ENCODE measurements at regions not wholly inside any gene's neighbourhood (a gene's known extent, or its start where the extent isn't known, plus 50 kb on each side); places are given as distances from the start of the nearest gene placed in this dataset.

- DNase-seq (ENCODE audit: low read depth, low spot score) (no peak), ATAC-seq (peak; percentile 72; the same call in 1 of the 2 replicates)
- CTCF ChIA-PET, result interaction anchor here (0.9 to 1.8 kb wide), 5 partner anchors 8 to 80 kb away, joined by 3 to 6 read pairs (median 4); no protein-coding TSS in a partner anchor
- H2AFZ ChIP-seq (ENCODE audit: low read depth, low read length, poor library complexity, severe bottlenecking), result peak overlapping the region; percentile 55
- H3K9me3 ChIP-seq (ENCODE audit: control insufficient read depth in 1 of 2, insufficient read depth in 1 of 2, low read depth in 1 of 2, low read length in 2 of 2), result no peaks in the 10 kb centered on the region; a peak in 1 of 4 replicates
- TF ChIP-seq CTCF (IDR thresholded peaks at IDR 0.05 in 2 of 3, conservative IDR thresholded peaks at IDR 0.05 in 1 of 3; ENCODE audit: borderline replicate concordance in 1 of 3, insufficient read depth in 1 of 3, low read depth in 2 of 3, low read length in 2 of 3), result peak in 2 of 3 experiments; percentile 33 to 34; a peak in 3 of 6 replicates
- no peak for TF ChIP-seq MAX (IDR thresholded peaks at IDR 0.05)
- no peak for TF ChIP-seq CEBPB (IDR thresholded peaks at IDR 0.05; ENCODE audit: low read depth)
- H4K20me1 ChIP-seq (ENCODE audit: insufficient read depth), result no peaks in the 10 kb centered on the region
- intact Hi-C loops (cut with micrococcal nuclease), result no loop called here
- POLR2A ChIA-PET, result no interaction called here
- no peaks in the 10 kb centered on the region for H3K27me3 ChIP-seq (ENCODE audit: insufficient read depth, low read length)
- H3K4me3 ChIP-seq (replicated peaks in 1 of 2; ENCODE audit: low read depth in 1 of 2, low read length in 2 of 2), result no peak overlapping the region
- no TSS peak for BruUV-seq (replicated peaks)
- H3K9me2 ChIP-seq (ENCODE audit: insufficient read depth), result no peaks in the 10 kb centered on the region
- no peak overlapping the region for H3K27ac ChIP-seq (ENCODE audit: low read depth, low read length)
- H3K36me3 ChIP-seq (ENCODE audit: control insufficient read depth in 1 of 2, insufficient read depth in 2 of 2, low read length in 2 of 2), result no peaks in the 10 kb centered on the region
- H3K4me1 ChIP-seq (ENCODE audit: control insufficient read depth in 1 of 2, insufficient read depth in 2 of 2, low read length in 2 of 2), result peaks cover 0 to 7% of the 10 kb centered on the region in 2 experiments; a peak in 2 of 4 replicates
- RAD21 ChIA-PET (ENCODE audit: low non-redundant PET in 1 of 2, low total read pairs in 2 of 2, uncharacterized antibody in 2 of 2, unreplicated experiment in 2 of 2), result no interaction called here
- H3K79me2 ChIP-seq (ENCODE audit: insufficient read depth, low read length), result no peaks in the 10 kb centered on the region
- H3K4me2 ChIP-seq (ENCODE audit: low read length), result no peak overlapping the region
- H3K9ac ChIP-seq (ENCODE audit: low read length), result no peak overlapping the region
These were observed 163.0 kb upstream of the TSC22D1 start for GRCh38 chr13:44739120-44739519.

- Histone ChIP-seq H3K27me3 (ENCODE audit: insufficient read depth, low read length) (no peaks in the 10 kb centered on the region), H3K9ac (ENCODE audit: low read length) (no peak overlapping the region), H3K4me2 (ENCODE audit: low read length) (no peak overlapping the region), H3K79me2 (ENCODE audit: insufficient read depth, low read length) (no peaks in the 10 kb centered on the region), H3K4me3 (replicated peaks in 1 of 2; ENCODE audit: low read depth in 1 of 2, low read length in 2 of 2) (no peak overlapping the region), H3K9me3 (ENCODE audit: control insufficient read depth in 1 of 2, insufficient read depth in 1 of 2, low read depth in 1 of 2, low read length in 2 of 2) (no peaks in the 10 kb centered on the region), H4K20me1 (ENCODE audit: insufficient read depth) (no peaks in the 10 kb centered on the region), H3K36me3 (ENCODE audit: control insufficient read depth in 1 of 2, insufficient read depth in 2 of 2, low read length in 2 of 2) (no peaks in the 10 kb centered on the region), H3K9me2 (ENCODE audit: insufficient read depth) (no peaks in the 10 kb centered on the region), H3K27ac (ENCODE audit: low read depth, low read length) (no peak overlapping the region), H2AFZ (ENCODE audit: low read depth, low read length, poor library complexity, severe bottlenecking) (no peak overlapping the region), H3K4me1 (ENCODE audit: control insufficient read depth in 1 of 2, insufficient read depth in 2 of 2, low read length in 2 of 2) (peaks cover 0 to 10% of the 10 kb centered on the region in 2 experiments; a peak in 2 of 4 replicates)
- ChIA-PET POLR2A (no interaction called here), RAD21 (ENCODE audit: low non-redundant PET in 1 of 2, low total read pairs in 2 of 2, uncharacterized antibody in 2 of 2, unreplicated experiment in 2 of 2) (no interaction called here), CTCF (interaction anchor here (0.9 to 1.8 kb wide), 5 partner anchors 8 to 80 kb away, joined by 3 to 6 read pairs (median 4); no protein-coding TSS in a partner anchor)
- TF ChIP-seq YY1 (IDR thresholded peaks at IDR 0.05; ENCODE audit: extremely low read depth, insufficient replicate concordance, low read depth, low read length), result no peak
- no peak for TF ChIP-seq TCF7L2 (IDR thresholded peaks at IDR 0.05; ENCODE audit: borderline replicate concordance, extremely low read depth, insufficient read depth, insufficient read length)
- ATAC-seq, result no peak
- no peak for DNase-seq (ENCODE audit: low read depth, low spot score)
- intact Hi-C loops (cut with micrococcal nuclease), result no loop called here
- BruUV-seq (replicated peaks), result no TSS peak
These were observed 162.3 kb upstream of the TSC22D1 start for GRCh38 chr13:44738463-44738862.

Measured in HCT116 (cell line).